GM21390 (cell line): ENCODE measurements at regions not wholly inside any gene's neighbourhood (a gene's known extent, or its start where the extent isn't known, plus 50 kb on each side); places are given as distances from the start of the nearest gene placed in this dataset.

Source experiments
- ATAC-seq: cut with Tn5 transposase; IDR thresholded peaks from one replicate; pipeline ENCODE4 v1.9.1; 2021; ENCODE audit not compliant: unreplicated experiment

GRCh38 chr2:122905431-122905830, 1119.7 kb upstream of the CNTNAP5 start:
- no peak for ATAC-seq

GRCh38 chr2:122908159-122908558, 1116.9 kb upstream of the CNTNAP5 start:
- no peak for ATAC-seq

GRCh38 chr2:122927197-122927596, 1097.9 kb upstream of the CNTNAP5 start:
- ATAC-seq: no peak

GRCh38 chr2:122927710-122928557, 1097.2 kb upstream of the CNTNAP5 start:
- no peak for ATAC-seq

GRCh38 chr2:122929347-122929746, 1095.7 kb upstream of the CNTNAP5 start:
- no peak for ATAC-seq

GRCh38 chr2:122935506-122935905, 1089.6 kb upstream of the CNTNAP5 start:
- ATAC-seq: no peak

- no peak for ATAC-seq
These were observed 1085.3 kb upstream of the CNTNAP5 start for GRCh38 chr2:122939796-122940195.

- no peak for ATAC-seq
These were observed 1075.6 kb upstream of the CNTNAP5 start for GRCh38 chr2:122949523-122949922.

- ATAC-seq: no peak
These were observed 1069.3 kb upstream of the CNTNAP5 start for GRCh38 chr2:122955776-122956175.

- ATAC-seq: no peak
These were observed 1064.1 kb upstream of the CNTNAP5 start for GRCh38 chr2:122960759-122961641.

GRCh38 chr2:122966461-122966860, 1058.6 kb upstream of the CNTNAP5 start:
- ATAC-seq: no peak

GRCh38 chr2:122977580-122977979, 1047.5 kb upstream of the CNTNAP5 start:
- ATAC-seq: no peak

- ATAC-seq: no peak
These were observed 1044.4 kb upstream of the CNTNAP5 start for GRCh38 chr2:122980671-122981070.

- ATAC-seq: no peak
These were observed 1042.2 kb upstream of the CNTNAP5 start for GRCh38 chr2:122982936-122983335.

- no peak for ATAC-seq
These were observed 1036.5 kb upstream of the CNTNAP5 start for GRCh38 chr2:122988395-122989221.

- no peak for ATAC-seq
These were observed 1031.5 kb upstream of the CNTNAP5 start for GRCh38 chr2:122993592-122993991.

- ATAC-seq: no peak
These were observed 1025.8 kb upstream of the CNTNAP5 start for GRCh38 chr2:122999258-122999657.

- no peak for ATAC-seq
These were observed 1025.3 kb upstream of the CNTNAP5 start for GRCh38 chr2:122999821-123000220.

- no peak for ATAC-seq
These were observed 1022.3 kb upstream of the CNTNAP5 start for GRCh38 chr2:123002660-123003248.

- ATAC-seq: no peak
These were observed 1009.9 kb upstream of the CNTNAP5 start for GRCh38 chr2:123015186-123015585.

- ATAC-seq: no peak
These were observed 989.5 kb upstream of the CNTNAP5 start for GRCh38 chr2:123035541-123035940.
